ENCODE measurements at regions not wholly inside any gene's neighbourhood (a gene's known extent, or its start where the extent isn't known, plus 50 kb on each side); places are given as distances from the start of the nearest gene placed in this dataset. TPM values are rescaled to one million over a fixed set of nuclear protein-coding genes. Genes with fewer than 3 reads are reported as not detected.

DNA sequence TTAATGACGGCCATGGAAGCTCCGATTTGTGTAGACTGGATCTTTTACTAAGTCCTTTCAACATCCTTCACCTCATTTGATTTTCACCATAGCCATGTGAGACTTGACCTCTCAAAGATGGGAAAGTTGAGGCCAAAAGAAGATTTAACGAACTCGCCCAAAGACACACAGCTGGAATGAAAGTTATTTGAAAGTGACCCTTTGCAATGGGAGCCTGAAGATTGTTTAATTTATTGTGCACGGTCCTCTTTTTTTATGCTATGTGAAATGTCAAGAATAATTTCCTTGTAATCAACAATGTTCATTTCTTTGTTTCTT lies 58.0 kb upstream of the COPS8 start:
- DNase-seq = no peak
- intact Hi-C loops (cut with DNase I) = loop anchor here in 1 of 4 donors (5.0 to 10.0 kb wide), 2 partner anchors 515 to 673 kb away; no protein-coding TSS in a partner anchor

DNA sequence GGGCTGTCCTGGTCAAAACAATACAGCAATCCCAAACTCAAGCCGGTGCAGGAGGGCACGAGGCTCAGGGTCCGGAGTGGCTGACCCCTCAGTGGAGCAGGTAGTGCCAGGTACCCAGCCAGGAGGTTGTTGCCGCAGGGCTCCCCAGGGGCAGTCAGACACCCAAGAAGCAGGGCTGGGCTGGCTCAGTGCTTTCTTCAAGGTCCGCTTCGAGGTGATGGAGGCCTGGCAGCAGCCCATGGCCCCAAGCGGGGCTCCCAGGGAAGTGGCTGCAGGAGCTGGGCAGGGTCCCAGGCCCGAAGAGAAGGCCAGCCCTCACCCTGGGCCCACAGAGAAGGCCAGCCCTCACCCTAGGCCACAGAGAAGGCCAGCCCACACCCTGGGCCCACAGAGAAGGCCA lies 55.3 kb upstream of the COPS8 start:
- H3K36me3 ChIP-seq = no peaks in the 10 kb centered on the region
- no peaks in the 10 kb centered on the region for H3K4me1 ChIP-seq (ENCODE audit: insufficient read depth)
- intact Hi-C loops (cut with DNase I) = no loop called here
- H3K9me3 ChIP-seq = no peaks in the 10 kb centered on the region
- H3K4me3 ChIP-seq = no peak overlapping the region
- no peak for TF ChIP-seq EP300 (IDR thresholded peaks at IDR 0.05)
- TF ChIP-seq POLR2A (IDR thresholded peaks at IDR 0.05) = no peak
- TF ChIP-seq, protein P1, sequence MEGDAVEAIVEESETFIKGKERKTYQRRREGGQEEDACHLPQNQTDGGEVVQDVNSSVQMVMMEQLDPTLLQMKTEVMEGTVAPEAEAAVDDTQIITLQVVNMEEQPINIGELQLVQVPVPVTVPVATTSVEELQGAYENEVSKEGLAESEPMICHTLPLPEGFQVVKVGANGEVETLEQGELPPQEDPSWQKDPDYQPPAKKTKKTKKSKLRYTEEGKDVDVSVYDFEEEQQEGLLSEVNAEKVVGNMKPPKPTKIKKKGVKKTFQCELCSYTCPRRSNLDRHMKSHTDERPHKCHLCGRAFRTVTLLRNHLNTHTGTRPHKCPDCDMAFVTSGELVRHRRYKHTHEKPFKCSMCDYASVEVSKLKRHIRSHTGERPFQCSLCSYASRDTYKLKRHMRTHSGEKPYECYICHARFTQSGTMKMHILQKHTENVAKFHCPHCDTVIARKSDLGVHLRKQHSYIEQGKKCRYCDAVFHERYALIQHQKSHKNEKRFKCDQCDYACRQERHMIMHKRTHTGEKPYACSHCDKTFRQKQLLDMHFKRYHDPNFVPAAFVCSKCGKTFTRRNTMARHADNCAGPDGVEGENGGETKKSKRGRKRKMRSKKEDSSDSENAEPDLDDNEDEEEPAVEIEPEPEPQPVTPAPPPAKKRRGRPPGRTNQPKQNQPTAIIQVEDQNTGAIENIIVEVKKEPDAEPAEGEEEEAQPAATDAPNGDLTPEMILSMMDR (IDR thresholded peaks at IDR 0.05) = no peak
- 87 to 93% (median 92%) methylated on average over 8 of the region's 8 CpGs for WGBS, 3 donors
- no peak for DNase-seq
- no peak overlapping the region for H3K27ac ChIP-seq
- H3K27me3 ChIP-seq = no peaks in the 10 kb centered on the region

More for the DNA sequence above, 58.0 kb upstream of the COPS8 start:
- Histone ChIP-seq H3K36me3 (no peaks in the 10 kb centered on the region), H3K4me3 (no peak overlapping the region), H3K27me3 (no peaks in the 10 kb centered on the region), H3K27ac (no peak overlapping the region), H3K9me3 (no peaks in the 10 kb centered on the region), H3K4me1 (ENCODE audit: insufficient read depth) (no peaks in the 10 kb centered on the region)
- 63 to 65% (median 64%) methylated on average over 5 of the region's 5 CpGs for WGBS, 3 donors
- TF ChIP-seq, protein P1 (IDR thresholded peaks at IDR 0.05) = no peak
- TF ChIP-seq EP300 (IDR thresholded peaks at IDR 0.05) = no peak
- TF ChIP-seq POLR2A (IDR thresholded peaks at IDR 0.05) = no peak

DNA sequence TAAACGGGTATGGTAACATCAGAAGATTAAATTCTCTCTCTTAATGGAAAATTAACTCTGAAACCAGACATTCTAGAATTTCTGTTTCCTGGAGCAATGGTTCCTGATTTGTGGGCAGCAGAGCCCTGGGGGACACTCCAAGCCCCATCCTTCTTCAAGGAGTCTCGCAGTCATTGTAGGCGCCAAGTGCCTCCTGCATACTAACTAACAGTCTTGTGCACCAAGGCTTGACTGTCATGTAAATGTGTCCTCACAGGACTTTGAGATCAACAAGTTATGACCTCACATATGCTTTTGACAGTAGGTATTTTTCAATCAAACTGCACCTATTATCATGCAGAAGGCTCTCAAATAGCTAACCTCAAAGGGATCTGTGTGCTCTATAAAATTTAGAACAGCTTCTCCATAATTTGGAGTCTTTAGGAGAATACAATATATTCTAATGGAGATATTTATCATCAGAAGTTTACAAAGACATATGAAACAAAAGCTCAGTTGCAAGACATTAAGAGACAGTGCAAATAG lies 52.1 kb upstream of the COPS8 start:
- Histone ChIP-seq H3K27ac (no peak overlapping the region), H3K27me3 (no peaks in the 10 kb centered on the region), H3K9me3 (no peaks in the 10 kb centered on the region), H3K36me3 (no peaks in the 10 kb centered on the region), H3K4me1 (ENCODE audit: insufficient read depth) (no peaks in the 10 kb centered on the region), H3K4me3 (no peak overlapping the region)
- no peak for DNase-seq
- intact Hi-C loops (cut with DNase I) = no loop called here
- TF ChIP-seq POLR2A (IDR thresholded peaks at IDR 0.05) = no peak
- TF ChIP-seq EP300 (IDR thresholded peaks at IDR 0.05) = no peak
- TF ChIP-seq, protein P1 (IDR thresholded peaks at IDR 0.05) = no peak
- 80 to 86% (median 81%) methylated on average over 3 of the region's 3 CpGs for WGBS, 3 donors

DNA sequence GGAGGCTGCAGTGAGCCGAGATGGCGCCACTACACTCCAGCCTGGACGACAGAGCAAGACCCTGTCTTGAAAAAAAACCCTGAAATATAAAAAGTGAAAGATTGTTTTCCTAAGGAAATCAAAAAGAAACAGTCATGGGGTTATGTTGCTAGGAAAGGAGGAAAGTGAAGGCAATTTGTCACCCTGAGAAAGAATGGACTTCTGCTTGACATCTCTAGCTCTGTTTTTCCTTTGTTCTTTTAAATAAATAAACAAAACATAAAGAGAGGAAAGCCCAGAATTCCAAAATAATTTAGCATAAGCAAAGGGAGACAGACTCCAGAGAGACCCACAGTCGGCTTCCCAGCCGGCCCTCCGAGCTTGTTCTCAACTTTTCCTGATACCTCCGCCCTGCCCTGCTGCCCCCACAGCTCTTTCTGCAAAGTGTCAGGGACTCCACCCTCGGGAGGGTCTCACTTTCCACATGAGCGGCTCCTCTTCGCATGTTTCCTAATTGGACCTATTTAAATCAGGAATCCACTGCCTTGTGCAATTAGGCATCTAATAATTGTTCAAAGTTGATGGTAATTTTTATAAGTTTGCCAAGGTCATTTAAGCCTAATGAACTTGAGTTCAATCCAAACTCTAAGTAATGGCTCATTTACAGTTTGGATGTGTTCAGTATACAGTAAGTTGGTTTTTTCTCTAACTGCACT lies 49.8 kb upstream of the COPS8 start:
- Histone ChIP-seq H3K27ac (no peak overlapping the region), H3K4me1 (ENCODE audit: insufficient read depth) (no peaks in the 10 kb centered on the region), H3K9me3 (no peaks in the 10 kb centered on the region), H3K27me3 (no peaks in the 10 kb centered on the region), H3K36me3 (no peaks in the 10 kb centered on the region), H3K4me3 (no peak overlapping the region)
- no peak for TF ChIP-seq EP300 (IDR thresholded peaks at IDR 0.05)
- no peak for TF ChIP-seq POLR2A (IDR thresholded peaks at IDR 0.05)
- TF ChIP-seq, protein P1 (IDR thresholded peaks at IDR 0.05) = no peak
- no peak for DNase-seq
- intact Hi-C loops (cut with DNase I) = no loop called here
- 76 to 82% (median 76%) methylated on average over 10 of the region's 10 CpGs for whole genome bisulfite sequencing, 3 donors

Small RNA genes in the stretch of these regions (small RNA-seq; reads per million reads assigned to genes)
- gene RNU6-1051P = not detected

Data from ovary (tissue), 7 donors.